ENCODE measurements at regions not wholly inside any gene's neighbourhood (a gene's known extent, or its start where the extent isn't known, plus 50 kb on each side); places are given as distances from the start of the nearest gene placed in this dataset.
"Not testable (repeated sequence)": the region's sequence is repeated elsewhere in the genome, so short reads cannot be mapped to it uniquely, and the experiment has no call there.

DNA sequence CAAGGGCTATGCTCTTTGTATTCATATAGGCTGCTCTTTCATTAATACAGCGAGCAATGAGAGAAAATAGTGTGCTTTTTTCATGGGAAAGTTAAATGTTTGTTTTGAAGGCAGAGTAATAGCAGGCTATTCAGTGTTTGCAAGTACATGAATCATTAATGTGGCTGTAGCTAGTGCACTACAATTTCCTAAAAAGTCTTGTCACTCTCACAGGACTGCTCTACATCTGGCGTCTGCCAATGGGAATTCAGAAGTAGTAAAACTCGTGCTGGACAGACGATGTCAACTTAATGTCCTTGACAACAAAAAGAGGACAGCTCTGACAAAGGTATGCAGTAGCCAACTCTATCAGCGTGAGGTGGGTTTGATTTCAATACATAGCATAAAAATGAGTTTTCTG, 68.9 kb downstream of the CCDC74A start:
- TF ChIP-seq SMC3 (conservative IDR thresholded peaks at IDR 0.05; ENCODE audit: insufficient read depth, low read depth, low read length); ZNF76 (CRISPR knock-in tag; IDR thresholded peaks at IDR 0.05; ENCODE audit: borderline replicate concordance); ZNF644 (tag; IDR thresholded peaks at IDR 0.05; ENCODE audit: low read depth); SOX6 (IDR thresholded peaks at IDR 0.05); MCM3 (IDR thresholded peaks at IDR 0.05); GTF2F1 (IDR thresholded peaks at IDR 0.05; ENCODE audit: low read depth, low read length); PTBP1 (IDR thresholded peaks at IDR 0.05; ENCODE audit: low read depth, low read length); EP300 (IDR thresholded peaks at IDR 0.05; ENCODE audit: low read length): not testable (repeated sequence)
- TF ChIP-seq, protein P1, sequence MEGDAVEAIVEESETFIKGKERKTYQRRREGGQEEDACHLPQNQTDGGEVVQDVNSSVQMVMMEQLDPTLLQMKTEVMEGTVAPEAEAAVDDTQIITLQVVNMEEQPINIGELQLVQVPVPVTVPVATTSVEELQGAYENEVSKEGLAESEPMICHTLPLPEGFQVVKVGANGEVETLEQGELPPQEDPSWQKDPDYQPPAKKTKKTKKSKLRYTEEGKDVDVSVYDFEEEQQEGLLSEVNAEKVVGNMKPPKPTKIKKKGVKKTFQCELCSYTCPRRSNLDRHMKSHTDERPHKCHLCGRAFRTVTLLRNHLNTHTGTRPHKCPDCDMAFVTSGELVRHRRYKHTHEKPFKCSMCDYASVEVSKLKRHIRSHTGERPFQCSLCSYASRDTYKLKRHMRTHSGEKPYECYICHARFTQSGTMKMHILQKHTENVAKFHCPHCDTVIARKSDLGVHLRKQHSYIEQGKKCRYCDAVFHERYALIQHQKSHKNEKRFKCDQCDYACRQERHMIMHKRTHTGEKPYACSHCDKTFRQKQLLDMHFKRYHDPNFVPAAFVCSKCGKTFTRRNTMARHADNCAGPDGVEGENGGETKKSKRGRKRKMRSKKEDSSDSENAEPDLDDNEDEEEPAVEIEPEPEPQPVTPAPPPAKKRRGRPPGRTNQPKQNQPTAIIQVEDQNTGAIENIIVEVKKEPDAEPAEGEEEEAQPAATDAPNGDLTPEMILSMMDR (IDR thresholded peaks at IDR 0.05 in 2 of 3, conservative IDR thresholded peaks at IDR 0.05 in 1 of 3; ENCODE audit: insufficient read depth in 2 of 3, low read depth in 1 of 3, low read length in 3 of 3): not testable (repeated sequence)

Data from K562 (cell line).